ENCODE measurements at regions not wholly inside any gene's neighbourhood (a gene's known extent, or its start where the extent isn't known, plus 50 kb on each side); places are given as distances from the start of the nearest gene placed in this dataset.

GRCh38 chr3:117624424-117624823, 914.8 kb downstream of the TUSC7 start:
- no peak for TF ChIP-seq CTCF (IDR thresholded peaks at IDR 0.05; ENCODE audit: extremely low read depth, missing control alignments)
- DNase-seq (ENCODE audit: low spot score) = no peak

GRCh38 chr3:117625174-117625573, 915.6 kb downstream of the TUSC7 start:
- no peak for TF ChIP-seq CTCF (IDR thresholded peaks at IDR 0.05; ENCODE audit: extremely low read depth, missing control alignments)
- DNase-seq (ENCODE audit: low spot score) = no peak

GRCh38 chr3:117626577-117626976, 917.0 kb downstream of the TUSC7 start:
- TF ChIP-seq CTCF (IDR thresholded peaks at IDR 0.05; ENCODE audit: extremely low read depth, missing control alignments) = no peak
- DNase-seq (ENCODE audit: low spot score) = no peak

GRCh38 chr3:117628823-117629291, 919.3 kb downstream of the TUSC7 start:
- no peak for TF ChIP-seq CTCF (IDR thresholded peaks at IDR 0.05; ENCODE audit: extremely low read depth, missing control alignments)
- no peak for DNase-seq (ENCODE audit: low spot score)

- DNase-seq (ENCODE audit: low spot score) = no peak
- TF ChIP-seq CTCF (IDR thresholded peaks at IDR 0.05; ENCODE audit: extremely low read depth, missing control alignments) = no peak
Observed at GRCh38 chr3:117629505-117629904, 919.9 kb downstream of the TUSC7 start.

GRCh38 chr3:117630469-117630868, 920.9 kb downstream of the TUSC7 start:
- no peak for TF ChIP-seq CTCF (IDR thresholded peaks at IDR 0.05; ENCODE audit: extremely low read depth, missing control alignments)
- DNase-seq (ENCODE audit: low spot score) = no peak

- no peak for TF ChIP-seq CTCF (IDR thresholded peaks at IDR 0.05; ENCODE audit: extremely low read depth, missing control alignments)
- DNase-seq (ENCODE audit: low spot score) = no peak
Observed at GRCh38 chr3:117630885-117631284, 921.3 kb downstream of the TUSC7 start.

Data from GM20000 (cell line).